ENCODE measurements at regions not wholly inside any gene's neighbourhood (a gene's known extent, or its start where the extent isn't known, plus 50 kb on each side); places are given as distances from the start of the nearest gene placed in this dataset.

GRCh38 chr1:103333141-103333540 is 192.4 kb upstream of the RNPC3 start:
- H3K4me3 ChIP-seq (ENCODE audit: low read depth, low read length) = no peak overlapping the region
- no peak for TF ChIP-seq CTCF (conservative IDR thresholded peaks at IDR 0.05; ENCODE audit: low read depth, low read length)
- DNase-seq (ENCODE audit: low read depth) = no peak

GRCh38 chr1:103327054-103327719 is 198.3 kb upstream of the RNPC3 start:
- TF ChIP-seq CTCF (conservative IDR thresholded peaks at IDR 0.05; ENCODE audit: low read depth, low read length) = no peak
- no peak overlapping the region for H3K4me3 ChIP-seq (ENCODE audit: low read depth, low read length)
- DNase-seq (ENCODE audit: low read depth) = no peak

GRCh38 chr1:103326595-103326994 is 198.9 kb upstream of the RNPC3 start:
- no peak for TF ChIP-seq CTCF (conservative IDR thresholded peaks at IDR 0.05; ENCODE audit: low read depth, low read length)
- DNase-seq (ENCODE audit: low read depth) = no peak
- no peak overlapping the region for H3K4me3 ChIP-seq (ENCODE audit: low read depth, low read length)

DNA sequence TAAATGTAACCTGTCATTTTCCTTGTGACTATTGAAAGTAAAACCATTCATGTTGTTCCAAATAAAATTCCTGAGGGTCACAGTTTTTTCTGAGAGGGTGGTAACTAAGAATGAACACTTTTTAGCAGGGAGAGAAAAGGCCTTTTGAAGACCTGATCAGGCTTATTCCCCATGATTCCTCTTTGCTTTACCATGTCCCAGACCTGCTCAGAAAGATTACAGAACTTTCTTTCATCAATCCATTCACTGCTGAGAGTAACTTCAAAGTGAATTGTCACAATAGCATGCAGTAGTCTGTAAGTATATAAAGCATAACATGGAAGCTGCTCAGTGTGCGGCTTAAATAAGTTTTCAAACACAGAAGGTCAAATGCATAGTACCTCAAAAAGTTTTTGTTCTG is 201.5 kb upstream of the COL11A1 start:
- TF ChIP-seq CTCF (conservative IDR thresholded peaks at IDR 0.05; ENCODE audit: low read depth, low read length) = no peak
- no peak for DNase-seq (ENCODE audit: low read depth)
- H3K4me3 ChIP-seq (ENCODE audit: low read depth, low read length) = no peak overlapping the region

GRCh38 chr1:103307751-103308150 is 199.4 kb upstream of the COL11A1 start:
- no peak overlapping the region for H3K4me3 ChIP-seq (ENCODE audit: low read depth, low read length)

DNA sequence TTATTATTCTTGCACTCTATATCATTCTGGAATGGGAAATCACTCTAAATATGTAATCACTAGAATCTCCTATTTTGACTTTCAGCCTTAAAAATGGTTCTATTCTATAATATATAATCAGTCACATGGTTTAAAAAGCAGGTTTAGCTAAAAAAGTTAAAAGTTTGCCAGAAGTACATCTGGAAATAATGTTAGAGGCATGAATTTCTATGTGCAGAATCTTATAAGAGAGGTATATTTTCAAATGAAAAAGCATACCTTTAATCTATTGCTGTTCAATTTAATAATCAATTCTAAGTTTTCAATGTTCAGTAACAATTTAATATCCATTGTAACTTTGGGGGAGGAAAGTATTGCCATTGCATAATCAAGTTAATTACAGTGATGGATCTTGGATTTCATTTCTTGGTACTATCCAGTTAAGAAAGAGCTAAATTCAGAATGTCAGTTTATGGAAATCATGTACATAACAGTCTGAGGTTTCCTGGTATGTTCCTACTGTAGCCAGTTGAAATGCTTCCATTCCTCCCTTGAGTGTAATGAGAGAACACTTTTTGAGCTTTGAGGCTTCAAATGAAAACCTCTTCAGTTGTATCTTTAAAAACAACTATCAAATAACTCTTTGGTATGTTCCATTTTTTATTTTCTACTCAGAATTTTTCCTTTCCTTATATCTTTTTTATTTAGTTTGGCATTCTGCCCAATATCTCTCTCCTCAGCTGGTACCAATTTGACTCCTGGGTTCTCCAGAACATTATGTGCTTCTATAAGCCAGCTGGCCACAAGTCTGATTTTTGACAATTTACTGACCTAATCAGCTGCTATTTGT is 175.7 kb upstream of the COL11A1 start:
- TF ChIP-seq CTCF (conservative IDR thresholded peaks at IDR 0.05; ENCODE audit: low read depth, low read length) = no peak
- H3K4me3 ChIP-seq (ENCODE audit: low read depth, low read length) = no peak overlapping the region
- DNase-seq (ENCODE audit: low read depth) = peak; percentile 94

More at GRCh38 chr1:103307751-103308150, 199.4 kb upstream of the COL11A1 start:
- no peak for TF ChIP-seq CTCF (conservative IDR thresholded peaks at IDR 0.05; ENCODE audit: low read depth, low read length)
- DNase-seq (ENCODE audit: low read depth) = no peak

Data from choroid plexus epithelial cell (primary cell).